ENCODE measurements at regions not wholly inside any gene's neighbourhood (a gene's known extent, or its start where the extent isn't known, plus 50 kb on each side); places are given as distances from the start of the nearest gene placed in this dataset.

DNA sequence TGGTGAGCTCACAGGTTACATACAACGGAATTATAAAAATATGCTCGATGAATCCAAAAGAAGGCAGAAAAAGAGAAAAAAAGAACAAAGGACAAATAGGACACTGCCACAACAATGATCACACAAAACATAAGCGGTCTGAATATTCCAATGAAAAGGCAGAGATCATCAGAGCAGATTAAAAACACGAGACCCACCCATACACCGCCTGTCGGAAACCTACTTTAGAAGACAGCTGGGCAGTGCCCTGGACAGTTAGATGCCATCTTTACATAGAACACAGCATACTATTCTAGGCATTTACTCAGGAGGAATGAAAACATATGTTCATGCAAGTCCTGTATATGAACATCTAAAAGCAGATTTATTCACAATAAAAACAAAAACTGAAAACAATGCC, 204.1 kb downstream of the TTLL2 start:
- no peak for TF ChIP-seq EZH2 (IDR thresholded peaks at IDR 0.05; ENCODE audit: low read depth)
- TF ChIP-seq, protein P1, sequence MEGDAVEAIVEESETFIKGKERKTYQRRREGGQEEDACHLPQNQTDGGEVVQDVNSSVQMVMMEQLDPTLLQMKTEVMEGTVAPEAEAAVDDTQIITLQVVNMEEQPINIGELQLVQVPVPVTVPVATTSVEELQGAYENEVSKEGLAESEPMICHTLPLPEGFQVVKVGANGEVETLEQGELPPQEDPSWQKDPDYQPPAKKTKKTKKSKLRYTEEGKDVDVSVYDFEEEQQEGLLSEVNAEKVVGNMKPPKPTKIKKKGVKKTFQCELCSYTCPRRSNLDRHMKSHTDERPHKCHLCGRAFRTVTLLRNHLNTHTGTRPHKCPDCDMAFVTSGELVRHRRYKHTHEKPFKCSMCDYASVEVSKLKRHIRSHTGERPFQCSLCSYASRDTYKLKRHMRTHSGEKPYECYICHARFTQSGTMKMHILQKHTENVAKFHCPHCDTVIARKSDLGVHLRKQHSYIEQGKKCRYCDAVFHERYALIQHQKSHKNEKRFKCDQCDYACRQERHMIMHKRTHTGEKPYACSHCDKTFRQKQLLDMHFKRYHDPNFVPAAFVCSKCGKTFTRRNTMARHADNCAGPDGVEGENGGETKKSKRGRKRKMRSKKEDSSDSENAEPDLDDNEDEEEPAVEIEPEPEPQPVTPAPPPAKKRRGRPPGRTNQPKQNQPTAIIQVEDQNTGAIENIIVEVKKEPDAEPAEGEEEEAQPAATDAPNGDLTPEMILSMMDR (conservative IDR thresholded peaks at IDR 0.05), result no peak

All from PC-9 (cell line).